IPS-NIHi7 (cell line): ENCODE measurements at regions not wholly inside any gene's neighbourhood (a gene's known extent, or its start where the extent isn't known, plus 50 kb on each side); places are given as distances from the start of the nearest gene placed in this dataset.
A peak's percentile ranks its signal among the peaks of the same experiment; 100 is the strongest.
"Not testable (repeated sequence)": the region's sequence is repeated elsewhere in the genome, so short reads cannot be mapped to it uniquely, and the experiment has no call there.

Experiments used
- DNase-seq: peaks from one replicate; pipeline ENCODE4 v3.0.0; 2012; ENCODE audit warnings: mixed read lengths; ENCODE audit errors: extremely low spot score

GRCh38 chr15:62270216-62270921 is 105.3 kb upstream of the C2CD4B start:
- no peak for DNase-seq

GRCh38 chr15:62272290-62272689 is 107.2 kb upstream of the C2CD4B start:
- no peak for DNase-seq

- DNase-seq = no peak
These were observed 110.7 kb upstream of the C2CD4B start for GRCh38 chr15:62275831-62276230.

DNA sequence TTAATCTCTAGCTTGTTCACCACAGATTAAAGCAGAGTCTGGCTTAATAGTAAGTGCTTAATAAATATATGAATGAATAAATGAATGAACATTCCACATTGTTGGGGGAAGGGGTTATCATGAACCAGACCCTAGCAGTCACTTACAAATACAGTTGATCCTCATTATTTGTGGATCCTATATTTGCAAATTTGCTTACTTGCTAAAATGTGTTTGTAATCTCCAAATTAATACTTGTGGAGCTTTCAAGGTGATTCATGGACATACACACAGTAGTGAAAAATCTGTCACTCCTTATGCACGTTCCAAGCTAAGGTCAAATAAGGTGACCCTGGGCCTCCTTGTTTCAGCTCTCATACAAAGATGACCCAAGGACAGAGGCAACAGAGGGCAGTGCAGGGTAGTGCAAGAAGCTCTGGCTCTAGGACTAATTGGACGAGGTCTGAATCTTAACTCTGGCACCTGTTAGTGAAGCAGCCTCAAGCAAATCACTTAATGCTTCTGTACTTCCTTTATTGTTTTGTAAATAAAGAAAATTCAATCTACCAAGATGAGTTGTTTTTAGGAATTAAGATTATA is 112.8 kb upstream of the C2CD4B start:
- no peak for DNase-seq

GRCh38 chr15:62278534-62278933 is 113.4 kb upstream of the C2CD4B start:
- DNase-seq = no peak

DNA sequence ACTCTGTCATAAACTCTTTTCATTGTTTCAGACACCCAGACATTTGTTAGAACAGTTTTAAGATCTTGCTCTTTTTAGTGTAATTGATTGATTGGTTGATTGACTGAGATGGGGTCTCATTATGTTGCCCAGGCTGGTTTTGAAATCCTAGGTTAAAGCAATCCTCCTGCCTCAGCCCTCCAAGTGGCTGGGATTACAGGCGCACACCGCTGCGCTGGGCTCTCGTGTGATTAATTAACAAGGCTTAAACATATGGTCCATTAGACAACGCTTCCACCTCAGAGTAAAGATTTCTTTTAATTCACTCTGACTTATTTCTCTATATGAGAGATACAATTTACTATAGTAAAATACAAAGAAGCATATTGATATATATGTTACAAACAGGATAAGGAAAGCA is 114.0 kb upstream of the C2CD4B start:
- DNase-seq = no peak

GRCh38 chr15:62280625-62281024 is 115.5 kb upstream of the C2CD4B start:
- DNase-seq = no peak

DNA sequence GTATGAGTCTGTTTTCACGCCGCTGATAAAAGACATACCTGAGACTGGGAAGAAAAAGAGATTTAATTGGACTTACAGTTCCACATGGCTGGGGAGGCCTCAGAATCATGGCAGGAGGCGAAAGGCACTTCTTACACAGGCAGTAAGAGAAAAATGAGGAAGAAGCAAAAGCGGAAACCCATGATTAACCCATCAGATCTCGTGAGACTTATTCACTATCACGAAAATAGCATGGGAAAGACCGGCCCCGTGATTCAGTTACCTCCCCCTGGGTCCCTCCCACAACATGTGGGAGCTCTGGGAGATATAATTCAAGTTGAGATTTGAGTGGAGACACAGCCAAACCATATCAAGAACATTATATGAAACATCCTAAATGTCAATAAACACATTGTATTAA is 116.7 kb upstream of the C2CD4B start:
- not testable (repeated sequence) for DNase-seq

GRCh38 chr15:62287066-62287857 is 122.2 kb upstream of the C2CD4B start:
- DNase-seq = no peak

DNA sequence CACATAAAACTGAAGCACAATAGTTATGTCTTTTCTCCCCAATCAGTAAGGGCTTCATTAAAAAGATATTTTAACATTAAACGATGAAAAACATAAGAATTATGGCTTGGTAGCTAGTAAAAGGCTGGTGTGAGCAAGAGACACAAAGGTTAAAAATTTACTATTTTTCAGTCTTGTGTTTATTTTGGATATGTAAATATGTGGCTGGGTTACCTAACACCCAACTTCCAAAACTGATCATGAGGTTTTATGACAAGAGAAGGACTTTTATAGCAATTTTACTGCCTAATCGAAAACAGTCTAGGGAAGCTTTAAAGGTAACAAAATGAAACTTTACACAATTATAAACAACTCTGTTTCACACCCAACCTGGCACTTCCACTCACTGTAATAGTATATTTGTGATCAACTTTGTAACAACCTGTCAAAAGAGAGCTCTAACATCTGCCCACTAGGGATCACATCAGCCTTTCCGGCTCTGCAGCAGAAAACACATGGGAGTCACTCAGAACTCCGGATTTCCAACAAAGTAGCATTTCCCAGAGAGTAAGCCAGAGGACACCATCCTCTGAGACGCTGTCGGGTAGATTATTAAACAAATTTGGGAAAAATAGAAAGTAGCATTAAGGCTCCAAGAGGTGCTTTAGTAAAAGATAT is 123.4 kb upstream of the C2CD4B start:
- no peak for DNase-seq

GRCh38 chr15:62291262-62291661 is 126.2 kb upstream of the C2CD4B start:
- DNase-seq = no peak

DNA sequence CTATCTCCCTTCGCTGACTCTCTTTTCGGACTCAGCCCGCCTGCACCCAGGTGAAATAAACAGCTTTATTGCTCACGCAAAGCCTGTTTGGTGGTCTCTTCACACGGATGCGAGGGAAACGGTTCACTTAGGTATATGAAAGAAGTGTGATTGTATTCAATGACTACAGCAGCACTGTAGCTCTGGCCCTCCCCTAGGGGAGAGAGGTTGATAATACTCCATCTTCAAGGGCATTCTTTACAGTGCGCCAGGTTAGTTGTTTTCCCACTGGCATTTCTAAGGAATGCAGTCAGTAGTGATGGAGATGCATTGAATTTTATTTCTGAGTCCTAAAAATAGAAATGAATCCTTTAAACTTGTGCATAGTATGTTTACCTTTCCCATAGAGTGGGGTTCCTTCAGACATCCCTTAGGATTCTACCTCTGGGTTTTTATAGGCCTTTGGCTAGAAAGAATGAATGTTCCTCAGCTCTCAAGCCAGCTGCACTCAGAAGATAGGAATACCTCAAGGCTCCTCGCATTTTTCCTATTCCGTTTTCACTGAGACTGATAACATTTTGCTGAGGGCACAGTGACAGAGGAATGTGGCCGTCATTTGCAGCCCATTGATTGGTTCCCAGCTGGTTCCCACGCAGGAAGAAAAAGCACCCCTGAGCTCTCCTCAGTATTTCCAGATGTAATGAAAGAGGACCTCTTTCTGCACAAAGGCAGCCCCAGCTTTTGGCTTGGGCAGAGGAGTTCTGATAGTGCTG is 131.8 kb upstream of the C2CD4B start:
- peak; percentile 26 for DNase-seq

- DNase-seq = no peak
These were observed 132.4 kb upstream of the C2CD4B start for GRCh38 chr15:62297522-62297921.

GRCh38 chr15:62297933-62298332 is 132.8 kb upstream of the C2CD4B start:
- no peak for DNase-seq

DNA sequence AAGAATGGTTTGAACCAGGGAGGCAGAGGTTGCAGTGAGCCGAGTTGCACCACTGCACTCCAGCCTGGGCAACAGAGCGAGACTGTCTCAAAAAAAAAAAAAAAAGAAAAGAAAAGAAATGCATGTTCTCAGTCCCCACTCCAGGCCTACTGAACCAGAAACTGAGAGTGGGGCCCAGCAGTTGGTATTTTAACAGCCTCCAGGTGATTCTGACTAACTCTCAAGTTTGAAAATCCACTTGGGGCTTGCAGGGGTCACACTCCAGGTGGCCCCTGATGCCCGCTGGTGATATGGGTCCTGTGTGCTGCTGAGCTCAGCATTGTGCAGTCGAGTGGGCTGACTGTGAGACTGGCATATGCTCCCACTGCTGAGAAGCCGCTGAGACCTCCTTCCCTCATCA is 133.7 kb upstream of the C2CD4B start:
- no peak for DNase-seq

GRCh38 chr15:62299541-62299940 is 134.5 kb upstream of the C2CD4B start:
- DNase-seq = no peak

- no peak for DNase-seq
These were observed 137.0 kb upstream of the C2CD4B start for GRCh38 chr15:62301993-62302675.

DNA sequence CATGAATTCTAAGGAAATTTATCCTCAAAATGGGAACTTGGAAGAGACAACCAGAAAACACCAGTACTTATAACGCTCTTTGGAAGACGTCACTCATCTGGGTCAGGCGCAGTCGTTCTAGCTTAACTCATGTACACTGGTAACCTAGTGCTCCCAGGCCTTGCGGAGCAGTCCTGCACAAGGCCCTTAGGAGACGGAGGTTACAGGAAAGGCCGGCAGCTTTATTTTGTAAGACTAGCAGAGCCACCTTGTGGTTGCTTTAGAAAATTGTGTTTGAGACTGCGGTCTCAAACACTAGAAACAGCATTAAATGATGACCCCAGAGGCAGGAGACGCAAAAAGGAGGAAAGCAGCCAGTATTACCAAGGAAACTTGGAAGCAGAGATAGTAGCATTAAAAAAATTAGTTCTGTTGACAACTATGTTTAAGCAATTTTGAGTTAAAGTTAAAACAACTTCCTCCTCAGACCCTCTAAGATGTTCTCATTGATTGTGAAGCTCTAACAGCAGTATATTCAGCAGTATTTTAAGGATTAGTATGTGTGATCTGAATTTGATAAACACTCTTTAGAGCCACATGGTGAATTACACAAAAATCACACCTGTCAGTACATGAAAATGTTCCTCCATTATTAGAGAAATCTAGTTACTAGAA is 141.9 kb upstream of the C2CD4B start:
- DNase-seq = peak; percentile 89

DNA sequence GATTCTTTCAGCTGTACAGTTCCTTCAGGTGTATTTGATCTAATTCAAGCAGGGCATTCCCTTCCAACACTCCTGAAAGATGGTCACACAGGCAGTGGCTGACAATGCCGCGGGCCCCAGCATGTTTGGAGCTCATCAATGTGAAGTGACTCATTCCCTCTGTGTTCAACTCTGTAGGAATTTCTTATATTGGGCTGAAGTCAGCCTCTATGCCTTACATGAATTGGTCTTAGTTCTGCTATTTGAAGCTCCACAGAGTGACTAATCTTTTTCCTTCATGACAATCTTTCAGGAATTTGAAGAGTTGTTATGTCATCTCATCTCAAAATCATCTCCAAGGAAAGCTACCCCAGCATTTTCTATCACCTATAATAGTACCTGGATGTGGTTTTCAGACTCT is 142.5 kb upstream of the C2CD4B start:
- DNase-seq = no peak

DNA sequence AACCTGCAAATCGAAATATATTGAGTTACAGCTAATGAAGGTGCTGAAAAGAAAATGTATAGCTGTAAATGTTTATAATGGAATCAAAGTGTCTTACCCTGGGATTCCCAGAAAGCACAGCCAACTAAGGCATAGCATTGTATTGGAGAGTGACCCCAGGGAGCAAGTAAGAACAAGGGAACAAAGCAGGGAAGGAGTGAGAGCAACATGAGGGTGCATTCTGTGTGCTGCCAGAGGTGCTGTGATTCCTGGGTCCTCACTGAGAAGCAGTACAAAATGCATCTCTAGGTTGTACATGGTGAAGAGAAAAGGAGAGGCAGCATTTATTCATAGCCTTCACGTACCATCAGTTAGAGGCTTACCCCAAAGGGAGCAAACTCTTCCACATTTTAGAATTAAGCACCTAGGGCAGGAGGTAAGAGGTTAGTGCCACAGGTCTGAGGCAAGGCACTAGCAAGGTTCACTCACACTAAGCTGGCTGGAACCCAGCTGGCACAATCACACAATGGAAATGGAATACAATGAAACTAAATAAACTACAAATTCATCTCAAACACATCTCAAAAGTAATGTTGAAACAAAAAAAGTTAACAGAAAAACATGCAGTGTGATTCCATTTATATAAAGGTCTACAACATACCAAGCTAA is 151.5 kb upstream of the C2CD4B start:
- DNase-seq = no peak
